PC-3 (cell line): ENCODE measurements at regions not wholly inside any gene's neighbourhood (a gene's known extent, or its start where the extent isn't known, plus 50 kb on each side); places are given as distances from the start of the nearest gene placed in this dataset.

Experiments used
- CTCF ChIP-seq: fragments of 300-600 bp; sonication (generic); conservative IDR thresholded peaks from 2 replicates; pipeline ENCODE4 v1.5.1; 2017; ENCODE audit warnings: antibody characterized with exemption, low read depth, mild to moderate bottlenecking, low read length
- EZH2 ChIP-seq: fragments of 300-600 bp; sonication (generic); IDR thresholded peaks from one replicate; pipeline ENCODE4 v1.6.1; 2017; ENCODE audit warnings: antibody characterized with exemption, mild to moderate bottlenecking, low read length; ENCODE audit not compliant: unreplicated experiment
- EZH2phosphoT487 ChIP-seq: fragments of 300-600 bp; sonication (generic); IDR thresholded peaks from 2 replicates; pipeline ENCODE4 v1.6.1; 2018; ENCODE audit warnings: mild to moderate bottlenecking, antibody characterized with exemption, low read length, borderline replicate concordance

- TF ChIP-seq EZH2phosphoT487 (no peak), CTCF (no peak), EZH2 (no peak)
Measured at GRCh38 chrX:45975633-45976032, 569.6 kb downstream of the ZNF674 start.
